HG03097 (cell line): ENCODE measurements at regions not wholly inside any gene's neighbourhood (a gene's known extent, or its start where the extent isn't known, plus 50 kb on each side); places are given as distances from the start of the nearest gene placed in this dataset.
"Not testable (repeated sequence)": the region's sequence is repeated elsewhere in the genome, so short reads cannot be mapped to it uniquely, and the experiment has no call there.

ENCODE experiments used
- ATAC-seq: cut with Tn5 transposase; IDR thresholded peaks from one replicate; pipeline ENCODE4 v1.9.1; 2021; ENCODE audit not compliant: unreplicated experiment, low FRiP score

- no peak for ATAC-seq
These were observed 623.0 kb downstream of the SLCO4C1 start for GRCh38 chr5:101673120-101673519.

- ATAC-seq: no peak
These were observed 631.9 kb downstream of the SLCO4C1 start for GRCh38 chr5:101664071-101664791.

GRCh38 chr5:101663543-101663942 is 632.5 kb downstream of the SLCO4C1 start:
- no peak for ATAC-seq

- no peak for ATAC-seq
These were observed 633.8 kb downstream of the SLCO4C1 start for GRCh38 chr5:101662263-101662662.

GRCh38 chr5:101658433-101658832 is 637.7 kb downstream of the SLCO4C1 start:
- ATAC-seq: no peak

- no peak for ATAC-seq
These were observed 642.1 kb downstream of the SLCO4C1 start for GRCh38 chr5:101653996-101654395.

- no peak for ATAC-seq
These were observed 648.2 kb downstream of the SLCO4C1 start for GRCh38 chr5:101647861-101648260.

GRCh38 chr5:101643794-101644193 is 652.3 kb downstream of the SLCO4C1 start:
- no peak for ATAC-seq

- ATAC-seq: no peak
These were observed 658.5 kb downstream of the SLCO4C1 start for GRCh38 chr5:101637599-101637998.

GRCh38 chr5:101627770-101628169 is 668.3 kb downstream of the SLCO4C1 start:
- not testable (repeated sequence) for ATAC-seq

- no peak for ATAC-seq
These were observed 669.5 kb downstream of the SLCO4C1 start for GRCh38 chr5:101626572-101626971.

GRCh38 chr5:101611039-101611438 is 685.0 kb downstream of the SLCO4C1 start:
- ATAC-seq: no peak

- ATAC-seq: no peak
These were observed 687.8 kb downstream of the SLCO4C1 start for GRCh38 chr5:101608322-101608721.

GRCh38 chr5:101605700-101606099 is 690.4 kb downstream of the SLCO4C1 start:
- ATAC-seq: peak; percentile 89

- no peak for ATAC-seq
These were observed 695.5 kb downstream of the SLCO4C1 start for GRCh38 chr5:101600614-101601013.

GRCh38 chr5:101590384-101590783 is 687.3 kb upstream of the ST8SIA4 start:
- ATAC-seq: no peak

- no peak for ATAC-seq
These were observed 682.3 kb upstream of the ST8SIA4 start for GRCh38 chr5:101585366-101585765.

- ATAC-seq: no peak
These were observed 677.5 kb upstream of the ST8SIA4 start for GRCh38 chr5:101580591-101580990.

- no peak for ATAC-seq
These were observed 670.9 kb upstream of the ST8SIA4 start for GRCh38 chr5:101574017-101574416.

- ATAC-seq: no peak
These were observed 657.9 kb upstream of the ST8SIA4 start for GRCh38 chr5:101561018-101561417.

- ATAC-seq: no peak
These were observed 640.7 kb upstream of the ST8SIA4 start for GRCh38 chr5:101543780-101544179.

- no peak for ATAC-seq
These were observed 636.2 kb upstream of the ST8SIA4 start for GRCh38 chr5:101539315-101539714.

GRCh38 chr5:101535626-101536025 is 632.5 kb upstream of the ST8SIA4 start:
- no peak for ATAC-seq
